ENCODE measurements at regions not wholly inside any gene's neighbourhood (a gene's known extent, or its start where the extent isn't known, plus 50 kb on each side); places are given as distances from the start of the nearest gene placed in this dataset.

GRCh38 chr5:167949435-167949834, 342.0 kb upstream of the WWC1 start:
- in situ Hi-C loops (cut with HindIII; ENCODE audit: low sequenced_read_pairs), result no loop called here
- TF ChIP-seq CTCF (IDR thresholded peaks at IDR 0.05; ENCODE audit: low read depth, low read length, missing control alignments), result no peak
- no peak overlapping the region for H3K4me3 ChIP-seq (ENCODE audit: low read depth, low read length)
- no peak for DNase-seq (ENCODE audit: low read depth)

- TF ChIP-seq CTCF (IDR thresholded peaks at IDR 0.05; ENCODE audit: low read depth, low read length, missing control alignments), result no peak
- DNase-seq (ENCODE audit: low read depth), result peak; percentile 40
- in situ Hi-C loops (cut with HindIII; ENCODE audit: low sequenced_read_pairs), result no loop called here
- H3K4me3 ChIP-seq (ENCODE audit: low read depth, low read length), result no peak overlapping the region
Observed at GRCh38 chr5:167950126-167950721, 341.2 kb upstream of the WWC1 start.

DNA sequence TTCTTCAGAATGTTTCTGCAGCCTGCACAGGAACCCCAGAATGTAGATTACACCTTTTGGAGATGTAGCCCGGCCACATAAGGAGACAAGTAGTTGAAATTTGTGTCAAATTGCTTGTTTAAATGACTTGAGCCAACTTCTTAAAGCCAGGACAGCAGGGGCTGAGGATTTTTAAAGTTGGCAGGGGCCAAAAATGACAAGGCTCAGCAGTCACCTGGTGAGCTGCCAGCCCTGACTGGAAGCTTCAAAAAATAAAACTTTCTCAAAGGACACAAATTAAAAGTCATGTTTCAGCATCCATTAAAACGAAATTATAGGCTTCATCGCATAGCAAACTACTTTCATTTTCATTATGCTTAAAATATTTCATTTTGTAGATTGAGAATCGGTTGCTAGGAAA, 340.3 kb upstream of the WWC1 start:
- no peak for TF ChIP-seq CTCF (IDR thresholded peaks at IDR 0.05; ENCODE audit: low read depth, low read length, missing control alignments)
- H3K4me3 ChIP-seq (ENCODE audit: low read depth, low read length), result peak overlapping the region; percentile 26
- no peak for DNase-seq (ENCODE audit: low read depth)
- in situ Hi-C loops (cut with HindIII; ENCODE audit: low sequenced_read_pairs), result no loop called here

DNA sequence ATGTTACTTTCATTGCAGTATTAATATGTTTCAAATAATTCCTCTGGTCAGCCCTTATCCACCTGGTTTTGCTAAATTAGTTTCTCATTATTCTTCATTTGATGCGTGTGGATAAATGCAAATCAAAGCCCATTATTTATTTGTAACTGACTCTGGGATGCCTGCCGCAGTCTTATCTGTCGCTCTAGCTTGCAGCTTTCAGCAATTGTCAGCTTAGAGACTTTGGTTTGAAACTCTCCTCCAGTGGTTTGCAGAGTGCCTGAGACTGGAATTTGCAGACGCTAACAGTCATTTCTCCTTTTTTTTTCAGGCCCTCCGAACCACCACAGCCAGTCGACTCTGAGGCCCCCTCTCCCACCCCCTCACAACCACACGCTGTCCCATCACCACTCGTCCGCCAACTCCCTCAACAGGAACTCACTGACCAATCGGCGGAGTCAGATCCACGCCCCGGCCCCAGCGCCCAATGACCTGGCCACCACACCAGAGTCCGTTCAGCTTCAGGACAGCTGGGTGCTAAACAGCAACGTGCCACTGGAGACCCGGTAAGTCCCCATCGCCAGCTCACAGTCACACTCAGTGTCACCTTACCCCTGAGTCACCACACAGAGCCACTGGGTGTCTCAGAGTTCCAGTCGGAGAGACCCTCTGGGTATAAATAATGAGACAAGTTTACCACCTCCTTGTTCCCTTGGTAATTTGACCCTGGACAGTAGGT, 339.0 kb upstream of the WWC1 start:
- no peak for DNase-seq (ENCODE audit: low read depth)
- H3K4me3 ChIP-seq (ENCODE audit: low read depth, low read length), result no peak overlapping the region
- in situ Hi-C loops (cut with HindIII; ENCODE audit: low sequenced_read_pairs), result no loop called here
- no peak for TF ChIP-seq CTCF (IDR thresholded peaks at IDR 0.05; ENCODE audit: low read depth, low read length, missing control alignments)

DNA sequence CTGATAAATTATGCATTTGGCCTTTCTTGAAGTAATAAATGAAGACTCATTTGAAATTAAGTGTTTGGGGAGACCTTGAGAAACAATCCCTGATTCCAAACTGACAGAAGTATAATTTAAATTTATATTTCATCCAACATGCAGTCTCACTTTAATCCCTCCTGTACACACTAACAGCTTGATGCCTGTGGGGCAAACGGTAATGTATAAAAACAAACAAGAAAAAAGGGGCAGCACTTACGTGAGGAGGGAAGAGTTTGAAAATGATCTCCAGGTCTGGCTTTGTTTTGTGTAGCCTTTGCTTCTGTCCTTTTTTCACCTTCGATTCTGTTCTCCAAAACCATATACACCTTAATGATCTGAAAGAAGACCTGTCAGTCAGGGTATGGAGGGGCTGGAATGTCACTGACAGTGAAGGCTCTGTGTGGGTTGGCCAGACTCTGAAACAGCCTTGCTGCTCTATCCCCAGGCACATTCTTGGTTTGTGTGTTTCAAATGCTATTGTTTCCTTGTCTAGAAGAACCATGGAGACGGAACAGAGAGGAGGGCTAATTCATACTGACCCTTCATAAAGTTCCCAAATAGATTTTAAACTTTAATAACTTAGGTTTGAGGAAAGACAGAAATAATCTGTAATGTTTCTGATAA, 338.2 kb upstream of the WWC1 start:
- no peak for TF ChIP-seq CTCF (IDR thresholded peaks at IDR 0.05; ENCODE audit: low read depth, low read length, missing control alignments)
- H3K4me3 ChIP-seq (ENCODE audit: low read depth, low read length), result no peak overlapping the region
- in situ Hi-C loops (cut with HindIII; ENCODE audit: low sequenced_read_pairs), result no loop called here
- no peak for DNase-seq (ENCODE audit: low read depth)

- H3K4me3 ChIP-seq (ENCODE audit: low read depth, low read length), result no peak overlapping the region
- no peak for DNase-seq (ENCODE audit: low read depth)
- no peak for TF ChIP-seq CTCF (IDR thresholded peaks at IDR 0.05; ENCODE audit: low read depth, low read length, missing control alignments)
- in situ Hi-C loops (cut with HindIII; ENCODE audit: low sequenced_read_pairs), result no loop called here
Observed at GRCh38 chr5:167961731-167962130, 329.7 kb upstream of the WWC1 start.

Measured in astrocyte of the cerebellum (primary cell).